ENCODE measurements at regions not wholly inside any gene's neighbourhood (a gene's known extent, or its start where the extent isn't known, plus 50 kb on each side); places are given as distances from the start of the nearest gene placed in this dataset.

DNA sequence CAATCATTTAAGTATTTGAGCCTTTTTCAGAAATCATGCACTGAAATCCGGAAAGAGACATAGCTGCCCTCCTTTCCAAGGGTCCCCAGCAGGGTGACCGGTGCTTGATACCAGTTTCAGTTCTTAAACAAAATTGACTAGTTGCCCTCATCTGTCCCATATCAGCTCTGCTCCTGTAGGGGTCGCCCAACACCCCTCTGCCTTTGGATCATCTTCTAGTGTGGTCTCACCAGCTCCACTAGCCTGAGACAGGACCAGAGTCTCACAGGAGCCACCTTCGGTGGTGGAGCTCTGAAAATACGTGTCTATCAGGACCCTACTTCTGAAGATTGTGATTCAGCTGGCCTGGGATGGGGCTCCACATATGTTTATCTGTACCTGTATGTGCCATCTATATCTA, 428.2 kb downstream of the ENC1 start:
- TF ChIP-seq MXI1 (conservative IDR thresholded peaks at IDR 0.05; ENCODE audit: poor library complexity, severe bottlenecking) = no peak
- no peak for TF ChIP-seq EP300 (conservative IDR thresholded peaks at IDR 0.05; ENCODE audit: poor library complexity, severe bottlenecking)
- TF ChIP-seq, protein P1, sequence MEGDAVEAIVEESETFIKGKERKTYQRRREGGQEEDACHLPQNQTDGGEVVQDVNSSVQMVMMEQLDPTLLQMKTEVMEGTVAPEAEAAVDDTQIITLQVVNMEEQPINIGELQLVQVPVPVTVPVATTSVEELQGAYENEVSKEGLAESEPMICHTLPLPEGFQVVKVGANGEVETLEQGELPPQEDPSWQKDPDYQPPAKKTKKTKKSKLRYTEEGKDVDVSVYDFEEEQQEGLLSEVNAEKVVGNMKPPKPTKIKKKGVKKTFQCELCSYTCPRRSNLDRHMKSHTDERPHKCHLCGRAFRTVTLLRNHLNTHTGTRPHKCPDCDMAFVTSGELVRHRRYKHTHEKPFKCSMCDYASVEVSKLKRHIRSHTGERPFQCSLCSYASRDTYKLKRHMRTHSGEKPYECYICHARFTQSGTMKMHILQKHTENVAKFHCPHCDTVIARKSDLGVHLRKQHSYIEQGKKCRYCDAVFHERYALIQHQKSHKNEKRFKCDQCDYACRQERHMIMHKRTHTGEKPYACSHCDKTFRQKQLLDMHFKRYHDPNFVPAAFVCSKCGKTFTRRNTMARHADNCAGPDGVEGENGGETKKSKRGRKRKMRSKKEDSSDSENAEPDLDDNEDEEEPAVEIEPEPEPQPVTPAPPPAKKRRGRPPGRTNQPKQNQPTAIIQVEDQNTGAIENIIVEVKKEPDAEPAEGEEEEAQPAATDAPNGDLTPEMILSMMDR (IDR thresholded peaks at IDR 0.05; ENCODE audit: poor library complexity, severe bottlenecking) = no peak
- TF ChIP-seq, protein P2, sequence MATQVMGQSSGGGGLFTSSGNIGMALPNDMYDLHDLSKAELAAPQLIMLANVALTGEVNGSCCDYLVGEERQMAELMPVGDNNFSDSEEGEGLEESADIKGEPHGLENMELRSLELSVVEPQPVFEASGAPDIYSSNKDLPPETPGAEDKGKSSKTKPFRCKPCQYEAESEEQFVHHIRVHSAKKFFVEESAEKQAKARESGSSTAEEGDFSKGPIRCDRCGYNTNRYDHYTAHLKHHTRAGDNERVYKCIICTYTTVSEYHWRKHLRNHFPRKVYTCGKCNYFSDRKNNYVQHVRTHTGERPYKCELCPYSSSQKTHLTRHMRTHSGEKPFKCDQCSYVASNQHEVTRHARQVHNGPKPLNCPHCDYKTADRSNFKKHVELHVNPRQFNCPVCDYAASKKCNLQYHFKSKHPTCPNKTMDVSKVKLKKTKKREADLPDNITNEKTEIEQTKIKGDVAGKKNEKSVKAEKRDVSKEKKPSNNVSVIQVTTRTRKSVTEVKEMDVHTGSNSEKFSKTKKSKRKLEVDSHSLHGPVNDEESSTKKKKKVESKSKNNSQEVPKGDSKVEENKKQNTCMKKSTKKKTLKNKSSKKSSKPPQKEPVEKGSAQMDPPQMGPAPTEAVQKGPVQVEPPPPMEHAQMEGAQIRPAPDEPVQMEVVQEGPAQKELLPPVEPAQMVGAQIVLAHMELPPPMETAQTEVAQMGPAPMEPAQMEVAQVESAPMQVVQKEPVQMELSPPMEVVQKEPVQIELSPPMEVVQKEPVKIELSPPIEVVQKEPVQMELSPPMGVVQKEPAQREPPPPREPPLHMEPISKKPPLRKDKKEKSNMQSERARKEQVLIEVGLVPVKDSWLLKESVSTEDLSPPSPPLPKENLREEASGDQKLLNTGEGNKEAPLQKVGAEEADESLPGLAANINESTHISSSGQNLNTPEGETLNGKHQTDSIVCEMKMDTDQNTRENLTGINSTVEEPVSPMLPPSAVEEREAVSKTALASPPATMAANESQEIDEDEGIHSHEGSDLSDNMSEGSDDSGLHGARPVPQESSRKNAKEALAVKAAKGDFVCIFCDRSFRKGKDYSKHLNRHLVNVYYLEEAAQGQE (IDR thresholded peaks at IDR 0.05; ENCODE audit: borderline replicate concordance) = no peak
